ENCODE measurements at regions not wholly inside any gene's neighbourhood (a gene's known extent, or its start where the extent isn't known, plus 50 kb on each side); places are given as distances from the start of the nearest gene placed in this dataset.

- no peak for DNase-seq
- Histone ChIP-seq H3K27me3 (no peaks in the 10 kb centered on the region), H3K9me3 (no peaks in the 10 kb centered on the region), H3K36me3 (no peaks in the 10 kb centered on the region), H3K27ac (no peak overlapping the region), H3K4me1 (no peaks in the 10 kb centered on the region), H3K4me3 (no peak overlapping the region)
- intact Hi-C loops (cut with DNase I; ENCODE audit: low total_unique reads), result no loop called here
- no peak for TF ChIP-seq POLR2A (IDR thresholded peaks at IDR 0.05)
- TF ChIP-seq CTCF (IDR thresholded peaks at IDR 0.05), result no peak
Measured at GRCh38 chr11:27210531-27210930, 152.5 kb downstream of the CCDC34 start.

GRCh38 chr11:27209562-27210005 is 153.4 kb downstream of the CCDC34 start:
- H3K4me3 ChIP-seq, result no peak overlapping the region

GRCh38 chr11:27208846-27209245 is 154.2 kb downstream of the CCDC34 start:
- no peaks in the 10 kb centered on the region for H3K36me3 ChIP-seq
- H3K4me1 ChIP-seq, result no peaks in the 10 kb centered on the region
- H3K9me3 ChIP-seq, result no peaks in the 10 kb centered on the region
- no peaks in the 10 kb centered on the region for H3K27me3 ChIP-seq
- no peak overlapping the region for H3K27ac ChIP-seq
- H3K4me3 ChIP-seq, result no peak overlapping the region
- TF ChIP-seq POLR2A (IDR thresholded peaks at IDR 0.05) (no peak), CTCF (IDR thresholded peaks at IDR 0.05) (no peak)
- intact Hi-C loops (cut with DNase I; ENCODE audit: low total_unique reads), result no loop called here
- DNase-seq, result no peak

More at GRCh38 chr11:27209562-27210005, 153.4 kb downstream of the CCDC34 start:
- no peaks in the 10 kb centered on the region for H3K9me3 ChIP-seq
- no peaks in the 10 kb centered on the region for H3K27me3 ChIP-seq
- no peak for DNase-seq
- intact Hi-C loops (cut with DNase I; ENCODE audit: low total_unique reads), result no loop called here
- no peaks in the 10 kb centered on the region for H3K36me3 ChIP-seq
- H3K4me1 ChIP-seq, result no peaks in the 10 kb centered on the region
- TF ChIP-seq POLR2A (IDR thresholded peaks at IDR 0.05) (no peak), CTCF (IDR thresholded peaks at IDR 0.05) (no peak)
- H3K27ac ChIP-seq, result no peak overlapping the region

- Histone ChIP-seq H3K9me3 (no peaks in the 10 kb centered on the region), H3K4me3 (no peak overlapping the region), H3K4me1 (peaks cover 0 to 1% of the 10 kb centered on the region in 2 donors), H3K27ac (no peak overlapping the region), H3K36me3 (no peaks in the 10 kb centered on the region), H3K27me3 (no peaks in the 10 kb centered on the region)
- intact Hi-C loops (cut with DNase I; ENCODE audit: low total_unique reads), result no loop called here
- DNase-seq, result no peak
- TF ChIP-seq CTCF (IDR thresholded peaks at IDR 0.05), result no peak
- TF ChIP-seq POLR2A (IDR thresholded peaks at IDR 0.05), result no peak
Measured at GRCh38 chr11:27207025-27207650, 155.9 kb downstream of the CCDC34 start.

GRCh38 chr11:27205779-27206570 is 157.0 kb downstream of the CCDC34 start:
- Histone ChIP-seq H3K27ac (peak overlapping the region; percentile 10 to 27), H3K36me3 (no peaks in the 10 kb centered on the region), H3K27me3 (no peaks in the 10 kb centered on the region), H3K4me1 (peaks cover 0 to 3% of the 10 kb centered on the region in 2 donors), H3K4me3 (no peak overlapping the region), H3K9me3 (no peaks in the 10 kb centered on the region)
- intact Hi-C loops (cut with DNase I; ENCODE audit: low total_unique reads), result no loop called here
- TF ChIP-seq CTCF (IDR thresholded peaks at IDR 0.05) (no peak), POLR2A (IDR thresholded peaks at IDR 0.05) (no peak)
- no peak for DNase-seq

Measured in uterus (tissue), 3 donors.